Ovary (tissue), 7 donors: ENCODE measurements at regions not wholly inside any gene's neighbourhood (a gene's known extent, or its start where the extent isn't known, plus 50 kb on each side); places are given as distances from the start of the nearest gene placed in this dataset.

Source experiments
- DNase-seq, 5 donors: peaks; one replicate each; pipeline ENCODE4 v3.0.0-alpha.2; 2019 to 2020
- H3K27ac ChIP-seq, 2 donors: fragments of 200-600 bp; one replicate each; pipeline versions ENCODE4 v1.5.1 to v1.8.0; 2019 to 2022
- H3K27me3 ChIP-seq: fragments of 200-600 bp; one replicate; pipeline ENCODE4 v1.8.0; 2022
- H3K36me3 ChIP-seq: fragments of 200-600 bp; sonication (generic); one replicate; pipeline ENCODE4 v1.5.1; 2019
- H3K4me1 ChIP-seq: one replicate; pipeline ENCODE4 v1.8.1; 2013; ENCODE audit warnings: mild to moderate bottlenecking, moderate library complexity; ENCODE audit not compliant: insufficient read depth
- H3K4me3 ChIP-seq: fragments of 200-600 bp; sonication (generic); one replicate; pipeline ENCODE4 v1.5.1; 2017
- H3K9me3 ChIP-seq, 2 donors: fragments of 200-600 bp in 1 of 2; sonication (generic) in 1 of 2; one replicate each; pipeline versions ENCODE4 v1.5.1 to v1.8.1; 2013 to 2019; ENCODE audit warnings: mild to moderate bottlenecking in 1 of 2, moderate library complexity in 1 of 2
- EP300 ChIP-seq: sonication (generic); formaldehyde crosslinking; IDR thresholded peaks from one replicate; pipeline ENCODE4 v1.6.1; 2017; ENCODE audit warnings: antibody characterized with exemption
- POLR2A ChIP-seq: fragments of 450-650 bp; IDR thresholded peaks from one replicate; pipeline ENCODE4 v1.6.1; 2017; ENCODE audit warnings: antibody characterized with exemption, mild to moderate bottlenecking, moderate library complexity
- WGBS, 3 donors: extraction: QIAGEN DNeasy Blood & Tissue Kit in 1 of 3; methylation state at CpG; one replicate each; pipeline versions ENCODE4 v1.1.5 to v1.1.7; 2013 to 2017; 5-methylcytosine and 5-hydroxymethylcytosine counted together
- intact Hi-C, 4 donors: fragments of 100-400 bp; cut with DNase I; formaldehyde crosslinking; loops; one replicate each; pipeline versions ENCODE4 v1.11.0 to v1.15.1; 2022 to 2023
- TF ChIP-seq, protein P1 (sequence below), 3 donors: fragments of 450-650 bp in 2 of 3; fragments of 200-600 bp in 1 of 3; IDR thresholded peaks; one replicate each; pipeline versions ENCODE4 v1.5.1 to v1.8.0; 2016 to 2022; ENCODE audit warnings: antibody characterized with exemption in 3 of 3, mild to moderate bottlenecking in 1 of 3
- donor health status: DM: no; HTN: no; CAD: no; lungs with moderate emphysema.
- donor health status: DM: no; HTN: no; CAD: no.
- donor health status: Bipolar disorder and iron deficiency.
- donor health status: DM: no; HTN: no; CAD: no.
- donor health status: DM: yes; HTN: yes; CAD: no.

DNA sequence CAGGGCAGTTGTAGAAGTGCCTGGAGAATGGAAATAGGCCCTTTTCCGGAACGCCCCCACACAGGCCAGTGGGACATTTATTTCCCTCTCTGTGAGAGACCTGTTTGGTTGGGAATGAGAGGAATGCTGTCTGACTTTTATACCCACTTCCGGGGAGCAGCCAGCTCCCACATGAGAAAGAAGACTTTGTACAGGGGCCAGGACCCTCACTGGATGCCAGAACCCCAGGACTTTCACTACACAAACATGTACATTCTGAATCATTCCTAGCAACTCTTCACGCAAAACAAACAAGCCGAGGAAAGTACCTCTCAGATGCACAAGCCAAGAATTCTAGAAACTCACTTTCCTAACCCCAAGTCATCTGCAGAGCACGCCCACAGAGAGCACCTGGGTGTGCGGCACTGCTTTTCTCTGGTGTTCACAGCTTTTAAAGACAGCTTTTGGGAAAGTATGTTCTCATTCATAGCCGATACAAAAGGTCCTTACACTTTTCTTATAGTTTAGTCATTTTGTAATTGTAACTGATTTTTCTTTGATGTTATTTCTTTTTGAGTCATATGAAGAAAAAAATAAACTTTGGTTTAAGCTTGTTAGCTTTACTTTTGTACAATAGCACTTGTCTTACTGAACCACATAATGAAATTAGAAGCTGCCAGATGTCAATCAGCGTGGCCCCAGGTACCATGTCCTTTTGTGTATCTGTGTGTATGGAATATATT is 856.1 kb upstream of the ID2 start:
- 72 to 76% (median 74%) methylated on average over 9 of the region's 9 CpGs for WGBS, 3 donors
- H3K27me3 ChIP-seq: no peaks in the 10 kb centered on the region
- H3K4me1 ChIP-seq: no peaks in the 10 kb centered on the region
- no peaks in the 10 kb centered on the region for H3K9me3 ChIP-seq
- intact Hi-C loops: no loop called here
- no peak overlapping the region for H3K4me3 ChIP-seq
- DNase-seq: no peak
- TF ChIP-seq POLR2A: no peak
- TF ChIP-seq, protein P1, sequence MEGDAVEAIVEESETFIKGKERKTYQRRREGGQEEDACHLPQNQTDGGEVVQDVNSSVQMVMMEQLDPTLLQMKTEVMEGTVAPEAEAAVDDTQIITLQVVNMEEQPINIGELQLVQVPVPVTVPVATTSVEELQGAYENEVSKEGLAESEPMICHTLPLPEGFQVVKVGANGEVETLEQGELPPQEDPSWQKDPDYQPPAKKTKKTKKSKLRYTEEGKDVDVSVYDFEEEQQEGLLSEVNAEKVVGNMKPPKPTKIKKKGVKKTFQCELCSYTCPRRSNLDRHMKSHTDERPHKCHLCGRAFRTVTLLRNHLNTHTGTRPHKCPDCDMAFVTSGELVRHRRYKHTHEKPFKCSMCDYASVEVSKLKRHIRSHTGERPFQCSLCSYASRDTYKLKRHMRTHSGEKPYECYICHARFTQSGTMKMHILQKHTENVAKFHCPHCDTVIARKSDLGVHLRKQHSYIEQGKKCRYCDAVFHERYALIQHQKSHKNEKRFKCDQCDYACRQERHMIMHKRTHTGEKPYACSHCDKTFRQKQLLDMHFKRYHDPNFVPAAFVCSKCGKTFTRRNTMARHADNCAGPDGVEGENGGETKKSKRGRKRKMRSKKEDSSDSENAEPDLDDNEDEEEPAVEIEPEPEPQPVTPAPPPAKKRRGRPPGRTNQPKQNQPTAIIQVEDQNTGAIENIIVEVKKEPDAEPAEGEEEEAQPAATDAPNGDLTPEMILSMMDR (IDR thresholded peaks at IDR 0.05): no peak
- TF ChIP-seq EP300: no peak
- H3K36me3 ChIP-seq: no peaks in the 10 kb centered on the region
- no peak overlapping the region for H3K27ac ChIP-seq

DNA sequence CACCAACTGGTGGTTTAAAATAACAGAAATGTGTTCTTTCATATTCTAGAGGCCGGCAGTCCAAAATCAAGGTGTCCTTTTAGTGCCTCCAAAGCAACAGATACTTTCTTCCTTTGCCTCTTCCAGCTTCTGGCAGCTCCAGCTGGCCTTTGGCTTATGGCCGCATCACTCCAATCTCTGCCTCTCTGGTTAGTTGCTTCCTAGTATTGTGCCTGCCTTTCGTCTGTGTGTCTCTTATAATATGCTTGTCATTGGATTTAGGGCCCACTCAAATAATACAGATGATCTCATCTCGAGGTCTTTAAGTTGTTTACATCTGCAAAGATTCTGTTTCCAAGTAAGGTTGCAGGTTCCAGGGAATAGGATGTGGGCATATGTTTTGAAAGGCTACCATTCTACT is 855.2 kb upstream of the ID2 start:
- intact Hi-C loops: no loop called here
- H3K36me3 ChIP-seq: no peaks in the 10 kb centered on the region
- TF ChIP-seq EP300 (no peak), POLR2A (no peak)
- TF ChIP-seq, protein P1 (IDR thresholded peaks at IDR 0.05): no peak
- H3K4me1 ChIP-seq: no peaks in the 10 kb centered on the region
- no peaks in the 10 kb centered on the region for H3K27me3 ChIP-seq
- H3K9me3 ChIP-seq: no peaks in the 10 kb centered on the region
- H3K27ac ChIP-seq: no peak overlapping the region
- DNase-seq: no peak
- H3K4me3 ChIP-seq: no peak overlapping the region
- WGBS, 3 donors: 90 to 94% (median 93%) methylated on average over 4 of the region's 4 CpGs

DNA sequence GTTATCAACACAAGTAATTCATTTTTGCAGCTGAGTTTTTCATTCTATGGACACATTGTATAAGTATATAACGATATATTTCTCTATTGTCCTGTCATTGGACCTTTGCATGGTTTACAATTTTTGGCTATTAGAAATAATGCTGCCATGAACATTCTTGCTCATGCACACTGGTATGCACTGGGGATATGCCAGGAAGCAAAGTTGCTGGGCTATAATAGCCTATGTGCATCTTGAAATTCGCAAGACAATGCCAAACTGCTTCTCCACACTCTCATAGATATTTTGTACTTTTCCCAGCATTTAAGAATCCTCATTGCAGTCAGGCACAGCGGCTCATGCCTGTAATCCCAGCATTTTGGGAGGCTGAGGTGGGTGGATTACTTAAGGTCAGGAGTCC is 852.6 kb upstream of the ID2 start:
- intact Hi-C loops: no loop called here
- TF ChIP-seq EP300 (no peak), POLR2A (no peak)
- TF ChIP-seq, protein P1 (IDR thresholded peaks at IDR 0.05): no peak
- no peak for DNase-seq

DNA sequence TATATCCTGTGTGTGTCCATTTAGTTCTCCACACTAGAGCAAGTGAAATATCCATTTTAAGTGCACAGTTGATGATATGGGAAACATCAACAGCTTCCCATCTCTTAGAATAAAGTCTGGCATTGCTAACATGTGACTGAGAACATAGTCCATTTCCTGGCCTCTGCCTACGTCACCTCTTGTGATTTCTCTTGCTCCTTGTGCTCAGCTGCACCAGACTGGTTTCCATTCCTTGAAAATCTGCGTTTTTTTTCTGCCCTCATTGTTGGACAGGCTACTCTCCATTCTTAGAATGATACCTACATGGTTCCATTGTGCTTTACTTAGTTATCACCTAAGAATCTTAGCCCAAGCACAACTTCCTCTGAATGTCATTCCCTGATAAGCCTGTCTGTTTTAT is 851.2 kb upstream of the ID2 start:
- no peaks in the 10 kb centered on the region for H3K36me3 ChIP-seq
- no peak for DNase-seq
- no peaks in the 10 kb centered on the region for H3K9me3 ChIP-seq
- no peak overlapping the region for H3K4me3 ChIP-seq
- H3K27ac ChIP-seq: no peak overlapping the region
- no peak for TF ChIP-seq EP300
- TF ChIP-seq, protein P1 (IDR thresholded peaks at IDR 0.05): no peak
- TF ChIP-seq POLR2A: no peak
- WGBS, 3 donors: 88 to 93% (median 89%) methylated on average over 2 of the region's 2 CpGs
- intact Hi-C loops: no loop called here
- no peaks in the 10 kb centered on the region for H3K4me1 ChIP-seq
- H3K27me3 ChIP-seq: no peaks in the 10 kb centered on the region

More for the DNA sequence above, 852.6 kb upstream of the ID2 start:
- no peaks in the 10 kb centered on the region for H3K4me1 ChIP-seq
- 84 to 90% (median 88%) methylated on average over 3 of the region's 3 CpGs for WGBS, 3 donors
- no peaks in the 10 kb centered on the region for H3K36me3 ChIP-seq
- no peaks in the 10 kb centered on the region for H3K27me3 ChIP-seq
- H3K9me3 ChIP-seq: no peaks in the 10 kb centered on the region
- H3K27ac ChIP-seq: no peak overlapping the region
- H3K4me3 ChIP-seq: no peak overlapping the region
